ENCODE measurements at regions not wholly inside any gene's neighbourhood (a gene's known extent, or its start where the extent isn't known, plus 50 kb on each side); places are given as distances from the start of the nearest gene placed in this dataset.

- TF ChIP-seq CTCF (conservative IDR thresholded peaks at IDR 0.05; ENCODE audit: low read depth, low read length) (no peak), RAD21 (IDR thresholded peaks at IDR 0.05; ENCODE audit: low read length) (no peak), POLR2A (IDR thresholded peaks at IDR 0.05; ENCODE audit: low read depth, low read length) (no peak), CHD1 (IDR thresholded peaks at IDR 0.05; ENCODE audit: low read depth, low read length) (no peak), MAZ (IDR thresholded peaks at IDR 0.05; ENCODE audit: borderline replicate concordance, low read depth, low read length) (no peak), SMC3 (IDR thresholded peaks at IDR 0.05; ENCODE audit: low read depth, low read length) (no peak), ELK1 (IDR thresholded peaks at IDR 0.05; ENCODE audit: borderline replicate concordance, low read depth, low read length) (no peak), RCOR1 (IDR thresholded peaks at IDR 0.05; ENCODE audit: insufficient replicate concordance, low read length) (no peak), MAFK (IDR thresholded peaks at IDR 0.05; ENCODE audit: low read depth, low read length) (no peak), BHLHE40 (IDR thresholded peaks at IDR 0.05; ENCODE audit: low read depth, low read length) (no peak)
Observed at GRCh38 chrX:66408507-66408906, 230.4 kb downstream of the EDA2R start.
